ENCODE measurements at regions not wholly inside any gene's neighbourhood (a gene's known extent, or its start where the extent isn't known, plus 50 kb on each side); places are given as distances from the start of the nearest gene placed in this dataset.
A peak's percentile ranks its signal among the peaks of the same experiment; 100 is the strongest.
"Not testable (repeated sequence)": the region's sequence is repeated elsewhere in the genome, so short reads cannot be mapped to it uniquely, and the experiment has no call there.

- no peak overlapping the region for H3K4me3 ChIP-seq (ENCODE audit: low read length)
- peak; percentile 15 for DNase-seq (ENCODE audit: low read depth)
- TF ChIP-seq CTCF (conservative IDR thresholded peaks at IDR 0.05; ENCODE audit: low read length): no peak
Measured at GRCh38 chr5:96483878-96484277, 50.8 kb upstream of the PCSK1 start.

- no peak overlapping the region for H3K4me3 ChIP-seq (ENCODE audit: low read length)
- peak; percentile 31 for DNase-seq (ENCODE audit: low read depth)
- no peak for TF ChIP-seq CTCF (conservative IDR thresholded peaks at IDR 0.05; ENCODE audit: low read length)
Measured at GRCh38 chr5:96487859-96488258, 54.8 kb upstream of the PCSK1 start.

GRCh38 chr5:96489532-96489931 lies 56.5 kb upstream of the PCSK1 start:
- H3K4me3 ChIP-seq (ENCODE audit: low read length): no peak overlapping the region
- TF ChIP-seq CTCF (conservative IDR thresholded peaks at IDR 0.05; ENCODE audit: low read length): no peak
- no peak for DNase-seq (ENCODE audit: low read depth)

- no peak for DNase-seq (ENCODE audit: low read depth)
- TF ChIP-seq CTCF (conservative IDR thresholded peaks at IDR 0.05; ENCODE audit: low read length): no peak
- no peak overlapping the region for H3K4me3 ChIP-seq (ENCODE audit: low read length)
Measured at GRCh38 chr5:96492459-96493047, 59.5 kb upstream of the PCSK1 start.

- H3K4me3 ChIP-seq (ENCODE audit: low read length): no peak overlapping the region
- DNase-seq (ENCODE audit: low read depth): no peak
- TF ChIP-seq CTCF (conservative IDR thresholded peaks at IDR 0.05; ENCODE audit: low read length): no peak
Measured at GRCh38 chr5:96493219-96493790, 60.3 kb upstream of the PCSK1 start.

GRCh38 chr5:96495412-96495811 lies 62.4 kb upstream of the PCSK1 start:
- DNase-seq (ENCODE audit: low read depth); H3K4me3 ChIP-seq (ENCODE audit: low read length): not testable (repeated sequence)

GRCh38 chr5:96497027-96497426 lies 64.0 kb upstream of the PCSK1 start:
- H3K4me3 ChIP-seq (ENCODE audit: low read length); DNase-seq (ENCODE audit: low read depth): not testable (repeated sequence)

- no peak for TF ChIP-seq CTCF (conservative IDR thresholded peaks at IDR 0.05; ENCODE audit: low read length)
- H3K4me3 ChIP-seq (ENCODE audit: low read length): no peak overlapping the region
- DNase-seq (ENCODE audit: low read depth): no peak
Measured at GRCh38 chr5:96499753-96500345, 66.8 kb upstream of the PCSK1 start.
